ENCODE measurements at regions not wholly inside any gene's neighbourhood (a gene's known extent, or its start where the extent isn't known, plus 50 kb on each side); places are given as distances from the start of the nearest gene placed in this dataset.

GRCh38 chr16:63744077-63744874, 1377.6 kb downstream of the CDH11 start:
- Histone ChIP-seq H3K27me3 (ENCODE audit: insufficient read depth, poor library complexity, severe bottlenecking) (no peaks in the 10 kb centered on the region), H3K27ac (replicated peaks) (no peak overlapping the region), H3K4me3 (replicated peaks; ENCODE audit: insufficient read depth, low read length) (no peak overlapping the region)
- TF ChIP-seq CTCF (IDR thresholded peaks at IDR 0.05; ENCODE audit: insufficient read depth, low read length) (no peak), POLR2AphosphoS5 (IDR thresholded peaks at IDR 0.05; ENCODE audit: low read depth) (no peak), REST (IDR thresholded peaks at IDR 0.05; ENCODE audit: insufficient replicate concordance, low read depth) (no peak), SPI1 (IDR thresholded peaks at IDR 0.05; ENCODE audit: borderline replicate concordance, low read depth) (no peak), GABPA (IDR thresholded peaks at IDR 0.05; ENCODE audit: low read depth) (no peak)
- DNase-seq (ENCODE audit: low read depth in 1 of 2, low spot score in 1 of 2): no peak

- no peak overlapping the region for H3K4me3 ChIP-seq (replicated peaks; ENCODE audit: insufficient read depth, low read length)
- TF ChIP-seq REST (IDR thresholded peaks at IDR 0.05; ENCODE audit: insufficient replicate concordance, low read depth): no peak
- no peak for TF ChIP-seq SPI1 (IDR thresholded peaks at IDR 0.05; ENCODE audit: borderline replicate concordance, low read depth)
- no peak for TF ChIP-seq GABPA (IDR thresholded peaks at IDR 0.05; ENCODE audit: low read depth)
- TF ChIP-seq POLR2AphosphoS5 (IDR thresholded peaks at IDR 0.05; ENCODE audit: low read depth): no peak
- TF ChIP-seq CTCF (IDR thresholded peaks at IDR 0.05; ENCODE audit: insufficient read depth, low read length): no peak
- no peak overlapping the region for H3K27ac ChIP-seq (replicated peaks)
- no peaks in the 10 kb centered on the region for H3K27me3 ChIP-seq (ENCODE audit: insufficient read depth, poor library complexity, severe bottlenecking)
- DNase-seq (ENCODE audit: low read depth in 1 of 2, low spot score in 1 of 2): no peak
These were observed 1379.7 kb downstream of the CDH11 start for GRCh38 chr16:63742150-63742549.

- no peak for TF ChIP-seq SPI1 (IDR thresholded peaks at IDR 0.05; ENCODE audit: borderline replicate concordance, low read depth)
- no peak for TF ChIP-seq REST (IDR thresholded peaks at IDR 0.05; ENCODE audit: insufficient replicate concordance, low read depth)
- no peak for TF ChIP-seq GABPA (IDR thresholded peaks at IDR 0.05; ENCODE audit: low read depth)
- no peak for TF ChIP-seq POLR2AphosphoS5 (IDR thresholded peaks at IDR 0.05; ENCODE audit: low read depth)
- H3K27me3 ChIP-seq (ENCODE audit: insufficient read depth, poor library complexity, severe bottlenecking): no peaks in the 10 kb centered on the region
- no peak overlapping the region for H3K27ac ChIP-seq (replicated peaks)
- no peak overlapping the region for H3K4me3 ChIP-seq (replicated peaks; ENCODE audit: insufficient read depth, low read length)
- DNase-seq (ENCODE audit: low read depth in 1 of 2, low spot score in 1 of 2): no peak
These were observed 1384.2 kb downstream of the CDH11 start for GRCh38 chr16:63737633-63738032.

Data from HL-60 (cell line).